Hindlimb muscle (tissue), 1 donor: ENCODE measurements at regions not wholly inside any gene's neighbourhood (a gene's known extent, or its start where the extent isn't known, plus 50 kb on each side); places are given as distances from the start of the nearest gene placed in this dataset.

Source experiments
- DNase-seq: peaks from one replicate; pipeline ENCODE4 v3.0.0-alpha.2; 2013

- DNase-seq: no peak
These were observed 147.3 kb downstream of the IRS1 start for GRCh38 chr2:226652369-226652768.

DNA sequence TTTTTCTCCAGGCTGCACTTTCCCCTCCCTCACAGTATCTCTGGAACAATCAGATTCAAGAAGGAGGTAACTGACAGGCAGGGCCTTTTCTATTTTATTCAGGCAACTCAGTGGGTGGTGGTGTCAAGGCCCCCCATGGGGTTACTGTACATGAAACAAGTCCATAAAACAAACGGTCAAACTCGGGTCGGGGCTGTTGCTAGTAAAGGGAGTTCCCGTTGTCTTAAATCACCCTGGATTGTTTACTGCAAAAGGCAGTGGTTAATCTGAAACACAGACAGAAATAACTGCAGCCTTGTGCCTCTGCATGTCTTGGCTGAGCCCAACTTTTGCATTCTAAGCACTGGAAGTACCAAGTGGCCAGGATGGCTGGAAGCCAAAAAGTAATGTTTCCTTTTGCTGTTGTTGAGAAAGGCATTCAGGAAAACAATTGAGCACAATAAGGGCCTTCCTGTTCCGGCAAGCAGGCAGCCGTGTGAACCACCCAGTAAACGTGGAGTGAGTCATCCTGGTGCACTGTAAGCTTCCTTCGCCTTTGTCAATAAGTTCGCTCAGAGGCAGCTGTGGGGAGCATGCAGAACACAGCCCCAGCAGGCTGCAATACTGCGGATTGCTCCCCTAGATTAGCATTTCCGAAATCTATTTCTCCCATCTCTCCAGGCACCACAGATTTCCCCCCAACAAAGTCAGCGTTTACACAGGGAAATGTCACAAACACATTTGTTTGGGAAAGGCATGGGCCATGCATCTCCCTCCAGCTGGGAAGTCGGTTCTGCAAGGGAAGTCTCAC is 149.6 kb downstream of the IRS1 start:
- DNase-seq: peak; percentile 49

GRCh38 chr2:226649201-226649600 is 150.4 kb downstream of the IRS1 start:
- no peak for DNase-seq

DNA sequence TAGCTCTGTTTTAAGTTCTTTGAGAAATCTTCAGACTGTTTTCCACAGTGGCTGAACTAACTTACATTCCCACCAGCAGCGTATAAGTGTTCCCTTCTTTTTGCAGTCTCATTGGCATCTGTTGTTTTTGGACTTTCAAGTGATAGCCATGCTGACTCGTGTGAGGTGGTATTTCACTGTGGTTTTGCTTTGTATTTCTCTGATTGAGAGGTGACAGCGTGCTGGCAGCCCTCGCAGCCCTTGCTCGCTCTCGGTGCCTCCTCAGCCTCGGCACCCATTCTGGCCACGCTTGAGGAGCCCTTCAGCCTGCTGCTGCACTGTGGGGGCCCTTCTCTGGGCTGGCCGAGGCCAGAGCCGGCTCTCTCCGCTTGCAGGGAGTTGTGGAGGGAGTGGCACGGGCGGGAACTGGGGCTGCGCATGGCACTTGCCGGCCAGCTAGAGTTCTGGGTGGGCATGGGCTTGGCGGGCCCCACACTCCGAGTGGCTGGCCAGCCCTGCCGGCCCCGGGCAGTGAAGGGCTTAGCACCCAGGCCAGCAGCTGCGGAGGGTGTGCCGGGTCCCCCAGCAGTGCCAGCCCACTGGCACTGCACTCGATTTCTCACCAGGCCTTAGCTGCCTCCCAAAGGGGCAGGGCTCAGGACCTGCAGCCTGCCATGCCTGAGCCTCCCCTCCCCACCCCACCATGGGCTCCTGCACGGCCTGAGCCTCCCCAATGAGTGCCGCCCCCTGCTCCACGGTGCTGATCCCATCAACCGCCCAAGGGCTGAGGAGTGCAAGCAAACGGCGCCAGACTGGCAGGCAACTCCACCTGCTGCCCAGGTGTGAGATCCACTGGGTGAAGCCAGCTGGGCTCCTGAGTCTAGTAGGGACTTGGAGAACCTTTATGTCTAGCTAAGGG is 151.8 kb downstream of the IRS1 start:
- DNase-seq: no peak

DNA sequence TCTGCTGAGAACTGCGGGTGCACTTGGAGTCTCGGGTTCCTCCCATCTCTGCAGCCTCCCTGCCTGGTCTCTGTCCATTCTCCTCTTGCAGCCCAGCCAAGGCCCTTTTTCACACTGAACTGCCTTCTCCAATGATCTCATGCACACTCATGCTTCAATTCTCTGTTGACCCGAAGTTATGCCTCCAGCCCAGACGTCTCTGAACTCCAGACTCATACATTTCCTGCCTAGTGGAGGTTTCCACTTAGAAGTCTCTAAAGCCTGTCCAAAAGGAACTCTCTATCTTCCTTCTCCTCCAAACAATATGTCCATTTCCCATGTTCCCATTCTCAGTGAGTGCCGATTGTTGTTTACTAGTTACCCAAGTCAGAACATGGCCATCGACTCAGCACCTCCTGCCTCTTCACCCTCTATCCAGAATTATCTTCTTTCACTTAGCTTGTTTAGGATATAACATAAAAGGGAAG is 155.2 kb downstream of the IRS1 start:
- DNase-seq: peak; percentile 69

DNA sequence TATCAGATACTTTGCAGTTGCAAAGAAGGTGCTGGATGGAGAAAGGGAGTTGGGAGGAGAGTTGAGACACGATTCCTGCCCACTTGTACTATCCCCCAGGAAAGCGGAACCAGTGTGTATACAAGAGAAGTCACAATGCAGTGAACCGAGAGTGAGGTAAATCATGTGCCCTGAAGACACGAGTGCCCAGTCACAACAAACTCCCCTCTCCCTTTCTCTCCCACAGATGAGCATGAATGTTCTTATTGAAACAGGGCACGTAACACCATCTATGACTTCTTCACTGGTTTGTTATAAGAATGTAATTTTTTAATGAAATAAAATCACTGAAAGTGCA is 155.7 kb downstream of the IRS1 start:
- no peak for DNase-seq

DNA sequence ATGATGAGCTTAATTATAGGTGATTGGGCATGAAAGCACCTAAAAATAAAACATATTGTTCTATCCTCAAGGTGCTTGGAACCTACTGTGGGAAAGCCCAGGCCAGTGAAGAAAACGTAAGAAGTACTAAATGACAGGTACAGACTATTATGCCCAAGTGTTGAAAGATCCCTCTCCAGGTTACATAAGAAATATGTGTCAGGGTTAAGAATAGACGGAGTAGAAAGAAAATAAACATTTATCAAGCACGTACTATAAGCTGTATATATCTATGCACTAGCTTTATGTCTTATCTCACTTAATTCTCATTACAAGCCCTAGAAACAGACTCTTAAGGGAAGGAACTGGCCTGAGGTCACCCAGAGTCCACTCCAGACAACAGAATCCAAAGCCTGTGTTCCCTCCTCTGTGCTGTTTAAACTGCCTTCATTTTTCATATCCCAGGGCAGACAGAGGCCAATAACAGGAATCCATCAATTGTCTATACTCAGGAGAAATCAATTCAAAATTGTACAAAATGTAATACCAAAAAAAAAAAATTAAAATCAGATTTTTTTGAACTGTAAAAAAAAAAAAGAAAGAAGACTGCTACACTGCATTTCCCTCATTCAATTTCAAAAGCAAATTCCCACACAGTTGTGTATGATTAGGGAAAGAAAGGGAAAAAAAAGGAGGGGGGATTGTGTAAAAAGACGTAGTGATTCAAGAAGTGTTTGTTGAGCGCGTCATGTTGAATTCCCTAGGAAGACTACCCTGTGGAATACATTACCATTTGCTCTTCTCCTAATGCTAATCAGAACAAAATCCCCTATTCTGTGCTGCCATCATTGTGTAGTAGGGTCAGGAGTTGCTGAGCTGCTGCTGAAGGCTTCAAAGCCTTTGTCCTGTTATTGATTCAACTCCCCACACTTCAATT is 156.3 kb downstream of the IRS1 start:
- DNase-seq: no peak

DNA sequence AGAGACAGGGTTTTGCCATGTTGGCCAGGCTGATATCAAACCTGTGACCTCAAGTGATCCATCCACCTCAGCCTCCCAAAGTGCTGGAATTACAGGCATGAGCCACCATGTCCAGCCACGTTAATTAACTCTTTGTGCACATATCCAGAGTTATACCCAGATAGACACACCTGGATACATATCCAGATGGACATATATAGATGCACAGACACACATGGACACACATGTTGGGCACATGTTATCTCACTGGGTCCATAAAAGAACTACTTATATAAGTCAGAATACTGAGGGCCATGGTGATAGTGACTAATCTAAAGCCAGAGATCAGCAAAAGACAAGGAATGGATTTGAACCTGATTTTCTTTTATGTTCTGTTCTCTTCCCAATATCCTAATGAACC is 158.6 kb downstream of the IRS1 start:
- no peak for DNase-seq

DNA sequence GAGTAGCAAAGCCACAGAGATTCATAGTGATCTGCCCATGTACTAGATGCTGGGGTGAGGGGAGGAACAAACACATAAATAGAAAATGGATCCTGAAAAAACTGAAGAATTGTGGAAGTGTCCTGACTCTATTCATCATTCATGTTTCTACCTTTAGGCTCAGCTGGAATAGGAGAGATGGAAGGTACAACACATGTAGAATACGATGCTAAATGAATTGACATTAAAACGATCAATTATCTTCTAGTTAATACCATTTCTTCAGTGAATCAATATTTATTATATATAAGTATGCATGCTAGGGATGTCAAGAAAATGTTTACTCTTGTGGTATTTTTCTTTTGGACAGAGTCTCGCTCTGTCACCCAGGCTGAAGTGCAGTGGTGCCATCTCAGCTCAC is 159.1 kb downstream of the IRS1 start:
- DNase-seq: no peak

GRCh38 chr2:226639550-226639949 is 160.1 kb downstream of the IRS1 start:
- no peak for DNase-seq

DNA sequence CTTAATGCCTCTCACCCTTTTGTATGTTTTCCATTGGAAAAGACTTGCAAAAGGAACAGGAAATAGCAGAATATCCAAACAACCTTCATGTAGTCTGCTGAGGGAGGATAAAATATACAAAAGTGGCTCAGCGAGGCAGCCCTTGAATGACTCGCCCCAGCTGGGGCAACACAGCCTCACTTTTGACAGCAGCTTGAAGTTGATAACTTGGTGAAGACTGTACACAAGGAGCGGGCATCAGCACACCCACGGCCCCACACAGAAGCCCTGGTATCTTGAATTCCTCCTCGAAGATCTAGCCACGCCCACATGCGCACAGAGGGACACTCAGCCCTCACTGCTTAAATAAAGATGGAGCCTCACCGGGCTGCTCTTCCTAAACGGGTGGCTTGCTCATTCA is 161.0 kb downstream of the IRS1 start:
- DNase-seq: no peak

DNA sequence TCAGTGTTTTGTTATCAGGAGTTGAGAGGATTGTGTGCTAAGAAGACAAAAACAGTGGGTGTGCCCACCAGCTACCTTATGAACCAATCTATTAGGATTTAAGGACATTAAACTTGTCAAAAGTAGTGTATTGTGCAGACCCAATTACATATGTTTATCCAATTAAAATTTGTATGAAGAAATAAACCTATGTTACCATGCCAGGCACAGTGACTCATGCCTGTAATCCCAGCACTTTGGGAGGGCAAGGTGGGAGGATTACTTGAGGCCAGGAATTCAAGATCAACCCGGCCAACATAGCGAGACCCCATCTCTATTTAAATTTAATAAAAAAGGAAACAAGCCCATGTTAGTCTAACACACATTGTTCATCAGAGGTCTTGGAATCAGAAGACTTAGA is 162.2 kb downstream of the IRS1 start:
- no peak for DNase-seq

DNA sequence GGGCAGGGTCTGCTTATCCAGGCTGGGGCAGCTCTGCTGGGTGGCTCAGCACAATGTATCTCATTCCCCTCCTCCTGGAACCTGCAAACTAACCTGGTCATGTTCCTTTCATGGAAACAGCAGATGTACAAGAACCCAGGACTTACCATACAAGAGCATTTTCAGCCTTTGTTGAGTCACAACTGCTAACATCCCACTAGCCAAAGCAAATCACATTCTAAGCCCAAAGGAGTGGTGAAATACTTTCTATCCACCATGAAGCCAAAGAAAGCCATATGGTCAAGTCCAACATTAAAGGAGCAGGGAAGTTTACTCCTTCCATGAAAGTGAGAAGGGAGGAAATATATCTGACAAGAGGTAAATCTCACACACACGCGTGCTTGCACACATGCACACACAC is 163.0 kb downstream of the IRS1 start:
- no peak for DNase-seq

GRCh38 chr2:226634943-226635604 is 164.5 kb downstream of the IRS1 start:
- DNase-seq: no peak

DNA sequence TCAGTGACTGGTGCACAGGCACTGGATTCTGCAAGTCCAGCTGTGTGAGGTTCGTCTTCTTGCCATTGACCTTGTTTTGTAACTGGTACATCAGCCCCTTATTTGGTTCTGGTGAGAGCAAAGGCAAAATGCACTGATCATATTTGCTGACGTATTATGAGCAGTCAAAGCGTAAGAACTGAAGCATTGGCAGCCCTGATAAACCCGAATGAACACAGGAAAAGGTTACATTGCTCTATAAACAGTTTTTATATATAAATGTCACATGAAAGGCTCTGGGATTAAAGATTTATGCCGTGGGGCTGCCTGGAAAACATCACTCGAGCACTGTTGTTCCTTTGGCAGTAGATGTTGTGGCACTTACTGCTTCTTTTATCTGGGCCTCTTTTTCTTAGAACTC is 167.9 kb downstream of the IRS1 start:
- DNase-seq: no peak

DNA sequence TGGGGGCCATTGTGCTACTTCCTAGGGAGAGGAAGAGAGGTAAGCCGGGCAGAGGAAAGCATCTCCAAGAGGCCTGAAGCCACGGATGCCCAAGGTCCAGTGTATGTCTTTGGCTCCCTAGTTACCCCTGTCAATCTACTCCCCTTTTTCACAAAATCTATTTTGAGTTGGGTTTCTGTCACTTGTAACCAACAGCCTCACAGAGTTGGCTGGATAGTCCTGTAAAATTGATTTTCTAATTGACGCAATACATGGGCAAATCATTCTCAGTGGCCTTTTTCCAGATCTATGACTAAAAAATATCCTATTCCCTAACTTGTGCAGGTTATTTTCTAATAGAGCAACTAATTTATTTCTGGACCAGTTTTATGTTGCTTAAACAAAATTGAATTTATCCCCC is 168.4 kb downstream of the IRS1 start:
- no peak for DNase-seq

- no peak for DNase-seq
These were observed 173.7 kb downstream of the IRS1 start for GRCh38 chr2:226625946-226626345.

- peak; percentile 40 for DNase-seq
These were observed 175.8 kb downstream of the IRS1 start for GRCh38 chr2:226623587-226624368.

- DNase-seq: no peak
These were observed 177.1 kb downstream of the IRS1 start for GRCh38 chr2:226622484-226622883.

DNA sequence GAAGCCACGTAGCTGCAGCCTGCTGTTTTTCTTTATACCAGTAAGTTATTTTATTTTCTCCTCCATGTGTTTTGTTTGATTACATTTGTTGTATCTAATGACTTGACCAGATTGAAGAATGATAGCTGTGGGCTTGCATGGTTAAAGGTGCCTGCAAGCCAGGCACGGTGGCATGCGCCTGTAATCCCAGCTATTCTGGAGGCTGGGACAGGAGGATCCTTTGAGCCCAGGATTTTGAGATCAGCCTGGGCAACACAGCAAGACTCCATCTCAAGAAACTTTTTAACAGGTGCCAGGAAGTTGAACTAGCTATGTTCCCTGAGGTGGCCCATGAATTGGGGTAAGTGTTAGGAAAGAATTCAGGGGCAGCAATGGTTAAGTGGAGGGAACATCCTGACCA is 179.4 kb downstream of the IRS1 start:
- DNase-seq: no peak

DNA sequence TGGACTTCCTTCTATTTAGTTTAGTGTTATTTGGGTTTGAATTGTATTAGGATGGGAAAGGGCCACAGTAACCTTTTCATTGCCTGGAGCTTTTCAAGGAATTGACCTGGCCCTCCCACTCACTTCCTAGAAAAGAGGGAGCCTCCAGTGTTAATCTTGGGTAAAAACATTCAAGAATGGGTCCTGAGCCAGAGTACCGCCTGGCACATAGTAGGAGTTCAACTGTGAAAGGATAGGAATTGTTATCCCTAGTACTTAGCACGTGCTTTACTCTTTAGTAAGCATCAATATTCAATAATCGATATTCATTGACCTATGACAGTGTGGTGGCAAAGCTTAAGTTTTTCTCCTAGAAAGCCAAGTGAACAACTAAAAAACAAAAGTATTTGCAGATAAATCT is 179.9 kb downstream of the IRS1 start:
- DNase-seq: no peak
